K562 (cell line): ENCODE measurements at regions not wholly inside any gene's neighbourhood (a gene's known extent, or its start where the extent isn't known, plus 50 kb on each side); places are given as distances from the start of the nearest gene placed in this dataset.
A peak's percentile ranks its signal among the peaks of the same experiment; 100 is the strongest.

Experiments
- ATAC-seq: fragments of 200-7000 bp; cut with Tn5 transposase; 3 replicates; pipeline ENCODE4 v1.9.1; 2020; ENCODE audit warnings: moderate library complexity
- BruUV-seq: library from RNA; stranded (reverse); fragments of 400-500 nt; replicated peaks from 2 replicates; lab custom pipeline; 2021; lab: Mats Ljungman, UMichigan
- CTCF ChIA-PET: fragments of 300-600 bp; formaldehyde crosslinking; extraction: SDS; loops from one replicate; lab custom pipeline; 2021; ENCODE audit warnings: low intra/inter-chr PET ratio; lab: Yijun Ruan, JAX
- POLR2A ChIA-PET: fragments of 300-600, 350-650 bp; sonication (Branson Sonifier 250); formaldehyde crosslinking; extraction: SDS; loops from one replicate; lab custom pipeline; 2021; ENCODE audit warnings: antibody characterized with exemption, inconsistent platforms; lab: Yijun Ruan, JAX
- DNase-seq, 4 experiments: peaks; one replicate each; pipeline versions ENCODE4 v3.0.0 to v3.0.0-alpha.2; 2011 to 2018; ENCODE audit warnings: low spot score in 3 of 4, mixed read lengths in 3 of 4; ENCODE audit errors: extremely low read depth in 1 of 4
- FAIRE-seq: peaks from 2 replicates; lab custom pipeline; 2011; peaks lifted over from hg19 to GRCh38; lab: Jason Lieb, UNC
- H2AFZ ChIP-seq: 2 replicates; pipeline ENCODE4 v1.6.0; 2011; ENCODE audit warnings: low read depth, low read length, control low read depth, inconsistent platforms
- H3K27ac ChIP-seq: fragments of 200-600 bp; 3 replicates; pipeline ENCODE4 v1.8.0; 2011; ENCODE audit warnings: low read depth, mild to moderate bottlenecking, control low read depth, inconsistent platforms, low read length, moderate library complexity, mixed read lengths; ENCODE audit errors: extremely low read depth
- H3K27me3 ChIP-seq, 2 experiments: fragments of 300-600 bp in 1 of 2; 2 replicates in 1 of 2; 3 replicates in 1 of 2; pipeline versions ENCODE4 v1.6.0 to v1.8.0; 2011; ENCODE audit warnings: inconsistent platforms in 2 of 2, low read length in 2 of 2, mild to moderate bottlenecking in 1 of 2, mixed read lengths in 1 of 2, moderate library complexity in 1 of 2; ENCODE audit not compliant: control insufficient read depth in 2 of 2, insufficient read depth in 2 of 2
- H3K36me3 ChIP-seq: fragments of 300-600 bp; 3 replicates; pipeline ENCODE4 v1.8.0; 2011; ENCODE audit warnings: mild to moderate bottlenecking, low read length, inconsistent platforms; ENCODE audit not compliant: control insufficient read depth, insufficient read depth
- H3K4me1 ChIP-seq, 2 experiments: fragments of 200-600 bp in 1 of 2; replicated peaks in 1 of 2; 2 replicates in 1 of 2; 3 replicates in 1 of 2; pipeline versions ENCODE4 v1.5.1 to v1.8.0; 2011; ENCODE audit warnings: inconsistent platforms in 2 of 2, low read length in 2 of 2, mild to moderate bottlenecking in 1 of 2, mixed read lengths in 1 of 2, moderate library complexity in 1 of 2; ENCODE audit not compliant: control insufficient read depth in 2 of 2, insufficient read depth in 2 of 2
- H3K4me2 ChIP-seq: 2 replicates; pipeline ENCODE4 v1.6.1; 2011; ENCODE audit warnings: low read length, control low read depth, inconsistent platforms, mixed read lengths; ENCODE audit not compliant: insufficient read depth
- H3K4me3 ChIP-seq: fragments of 200-600 bp; sonication (generic), shearing (Covaris generic); 2 replicates; pipeline ENCODE4 v1.5.1; 2016; ENCODE audit warnings: control low read depth, inconsistent platforms
- H3K79me2 ChIP-seq: fragments of 200-600 bp; 3 replicates; pipeline ENCODE4 v1.8.0; 2011; ENCODE audit warnings: low read length, inconsistent platforms; ENCODE audit not compliant: control insufficient read depth, insufficient read depth
- H3K9ac ChIP-seq, 2 experiments: 2 replicates each; pipeline versions ENCODE4 v1.6.0 to v1.6.1; 2011; ENCODE audit warnings: low read depth in 2 of 2, low read length in 2 of 2, control low read depth in 1 of 2, inconsistent platforms in 1 of 2, mild to moderate bottlenecking in 1 of 2, mixed read lengths in 1 of 2; ENCODE audit not compliant: insufficient read depth in 1 of 2
- H3K9me1 ChIP-seq: one replicate; pipeline ENCODE4 v1.6.0; 2011; ENCODE audit warnings: inconsistent platforms, mild to moderate bottlenecking, low read length, moderate library complexity; ENCODE audit not compliant: control insufficient read depth, insufficient read depth
- H3K9me3 ChIP-seq: replicated peaks from 2 replicates; pipeline ENCODE4 v1.5.1; 2011; ENCODE audit warnings: low read depth, low read length, inconsistent platforms; ENCODE audit not compliant: control insufficient read depth, insufficient read depth
- H4K20me1 ChIP-seq: replicated peaks from 2 replicates; pipeline ENCODE4 v1.6.1; 2011; ENCODE audit warnings: low read length, inconsistent platforms, mixed read lengths; ENCODE audit not compliant: control insufficient read depth, insufficient read depth
- CBFA2T2 ChIP-seq: fragments of 450-650 bp; conservative IDR thresholded peaks from 2 replicates; pipeline ENCODE4 v1.6.1; 2017; ENCODE audit warnings: mild to moderate bottlenecking
- EHMT2 ChIP-seq: fragments of 450-650 bp; IDR thresholded peaks from 2 replicates; pipeline ENCODE4 v1.6.1; 2018; ENCODE audit warnings: antibody characterized with exemption
- MAFG ChIP-seq: fragments of 450-650 bp; conservative IDR thresholded peaks from 2 replicates; pipeline ENCODE4 v1.6.1; 2016; ENCODE audit warnings: missing genetic modification characterization, missing compliant biosample characterization
- NCOA6 ChIP-seq: fragments of 450-650 bp; IDR thresholded peaks from 2 replicates; pipeline ENCODE4 v1.6.1; 2017; ENCODE audit warnings: mild to moderate bottlenecking
- NEUROD1 ChIP-seq: fragments of 150-350 bp; IDR thresholded peaks from 2 replicates; pipeline ENCODE4 v1.6.1; 2014; ENCODE audit warnings: borderline replicate concordance, low read length, low read depth; ENCODE audit not compliant: partially characterized antibody
- SAFB2 ChIP-seq: fragments of 200-400 bp; formaldehyde crosslinking; IDR thresholded peaks from 2 replicates; pipeline ENCODE4 v1.6.1; 2018; ENCODE audit warnings: borderline replicate concordance, low read length, low read depth, moderate library complexity; ENCODE audit not compliant: severe bottlenecking
- SMARCA5 ChIP-seq: fragments of 450-650 bp; IDR thresholded peaks from 2 replicates; pipeline ENCODE4 v1.6.1; 2016
- XRCC4 ChIP-seq: IDR thresholded peaks from one replicate; pipeline ENCODE4 v1.6.1; 2011; ENCODE audit not compliant: insufficient read depth, insufficient read length; ENCODE audit errors: extremely low read depth
- WGBS: fragments of 100-300 bp; shearing (Covaris generic); methylation state at CpG from one replicate; pipeline ENCODE4 v1.1.6; 2016; ENCODE audit warnings: low coverage, mixed read lengths; ENCODE audit not compliant: insufficient coverage; ENCODE audit errors: missing lambda C conversion rate; 5-methylcytosine and 5-hydroxymethylcytosine counted together
- in situ Hi-C: fragments of 300-500 bp; cut with MboI; formaldehyde crosslinking; loops from 4 replicates; pipeline ENCODE4 v1.15.0; 2018; ENCODE audit warnings: inconsistent platforms, mixed read lengths
- intact Hi-C: fragments of 100-400 bp; cut with micrococcal nuclease; formaldehyde crosslinking; loops from 2 replicates; pipeline ENCODE4 v1.14.2; 2022
- TF ChIP-seq, protein P1 (sequence below): fragments of 450-650 bp; IDR thresholded peaks from 2 replicates; pipeline ENCODE4 v1.6.1; 2017; ENCODE audit warnings: antibody characterized with exemption, mild to moderate bottlenecking
- TF ChIP-seq, protein P2 (sequence below), 2 experiments: fragments of 450-650 bp; formaldehyde crosslinking in 1 of 2; IDR thresholded peaks; 2 replicates each; pipeline versions ENCODE4 v1.4.0 to v1.6.1; 2014 to 2020; ENCODE audit warnings: mild to moderate bottlenecking in 2 of 2, borderline replicate concordance in 1 of 2, low read depth in 1 of 2

DNA sequence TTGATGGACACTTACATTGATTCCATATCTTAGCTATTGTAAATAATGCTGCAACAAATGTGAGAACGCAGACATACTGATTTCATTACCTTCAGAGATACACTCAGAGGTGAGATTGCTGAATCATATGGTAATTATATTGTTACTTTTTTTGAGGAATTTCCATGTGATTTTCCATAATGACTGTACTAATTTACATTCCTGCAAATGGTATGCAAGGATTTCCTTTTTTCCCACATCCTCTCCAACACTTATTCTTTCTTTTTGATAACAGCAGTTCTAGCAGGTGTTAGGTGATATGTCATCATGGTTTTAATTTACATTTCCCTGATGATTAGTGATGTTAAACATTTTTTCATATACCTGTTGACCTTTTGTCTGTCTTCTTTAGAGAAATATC lies 207.7 kb downstream of the C11orf87 start (continued):
- TF ChIP-seq, protein P1, sequence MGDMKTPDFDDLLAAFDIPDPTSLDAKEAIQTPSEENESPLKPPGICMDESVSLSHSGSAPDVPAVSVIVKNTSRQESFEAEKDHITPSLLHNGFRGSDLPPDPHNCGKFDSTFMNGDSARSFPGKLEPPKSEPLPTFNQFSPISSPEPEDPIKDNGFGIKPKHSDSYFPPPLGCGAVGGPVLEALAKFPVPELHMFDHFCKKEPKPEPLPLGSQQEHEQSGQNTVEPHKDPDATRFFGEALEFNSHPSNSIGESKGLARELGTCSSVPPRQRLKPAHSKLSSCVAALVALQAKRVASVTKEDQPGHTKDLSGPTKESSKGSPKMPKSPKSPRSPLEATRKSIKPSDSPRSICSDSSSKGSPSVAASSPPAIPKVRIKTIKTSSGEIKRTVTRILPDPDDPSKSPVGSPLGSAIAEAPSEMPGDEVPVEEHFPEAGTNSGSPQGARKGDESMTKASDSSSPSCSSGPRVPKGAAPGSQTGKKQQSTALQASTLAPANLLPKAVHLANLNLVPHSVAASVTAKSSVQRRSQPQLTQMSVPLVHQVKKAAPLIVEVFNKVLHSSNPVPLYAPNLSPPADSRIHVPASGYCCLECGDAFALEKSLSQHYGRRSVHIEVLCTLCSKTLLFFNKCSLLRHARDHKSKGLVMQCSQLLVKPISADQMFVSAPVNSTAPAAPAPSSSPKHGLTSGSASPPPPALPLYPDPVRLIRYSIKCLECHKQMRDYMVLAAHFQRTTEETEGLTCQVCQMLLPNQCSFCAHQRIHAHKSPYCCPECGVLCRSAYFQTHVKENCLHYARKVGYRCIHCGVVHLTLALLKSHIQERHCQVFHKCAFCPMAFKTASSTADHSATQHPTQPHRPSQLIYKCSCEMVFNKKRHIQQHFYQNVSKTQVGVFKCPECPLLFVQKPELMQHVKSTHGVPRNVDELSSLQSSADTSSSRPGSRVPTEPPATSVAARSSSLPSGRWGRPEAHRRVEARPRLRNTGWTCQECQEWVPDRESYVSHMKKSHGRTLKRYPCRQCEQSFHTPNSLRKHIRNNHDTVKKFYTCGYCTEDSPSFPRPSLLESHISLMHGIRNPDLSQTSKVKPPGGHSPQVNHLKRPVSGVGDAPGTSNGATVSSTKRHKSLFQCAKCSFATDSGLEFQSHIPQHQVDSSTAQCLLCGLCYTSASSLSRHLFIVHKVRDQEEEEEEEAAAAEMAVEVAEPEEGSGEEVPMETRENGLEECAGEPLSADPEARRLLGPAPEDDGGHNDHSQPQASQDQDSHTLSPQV = no peak
- TF ChIP-seq NEUROD1 = no peak

DNA sequence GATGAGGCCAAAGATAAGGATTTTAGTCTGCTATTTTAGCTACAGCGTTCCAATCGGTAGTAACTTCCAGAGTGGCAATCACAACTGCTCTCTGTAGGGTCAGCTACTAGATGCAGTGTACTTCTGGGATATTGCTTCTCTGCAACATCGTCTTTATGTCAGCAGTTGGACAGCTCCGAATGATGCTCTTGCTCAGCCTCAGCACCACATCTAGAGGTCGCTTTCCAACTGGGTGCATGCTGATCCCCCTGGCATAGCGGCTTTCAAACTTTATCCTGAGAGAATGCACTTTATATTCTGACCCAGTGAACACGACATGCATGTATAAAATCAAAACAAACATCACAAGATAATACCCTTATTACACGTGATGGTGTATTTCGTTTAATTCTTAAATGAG lies 219.6 kb downstream of the C11orf87 start:
- BruUV-seq = no TSS peak
- FAIRE-seq = no peak
- H3K4me2 ChIP-seq = no peak overlapping the region
- TF ChIP-seq CBFA2T2 (no peak), SMARCA5 (no peak), XRCC4 (no peak), SAFB2 (no peak), NCOA6 (no peak), EHMT2 (peak; percentile 70; the same call in 1 of the 2 replicates), MAFG (tag) (no peak)
- TF ChIP-seq, protein P2, sequence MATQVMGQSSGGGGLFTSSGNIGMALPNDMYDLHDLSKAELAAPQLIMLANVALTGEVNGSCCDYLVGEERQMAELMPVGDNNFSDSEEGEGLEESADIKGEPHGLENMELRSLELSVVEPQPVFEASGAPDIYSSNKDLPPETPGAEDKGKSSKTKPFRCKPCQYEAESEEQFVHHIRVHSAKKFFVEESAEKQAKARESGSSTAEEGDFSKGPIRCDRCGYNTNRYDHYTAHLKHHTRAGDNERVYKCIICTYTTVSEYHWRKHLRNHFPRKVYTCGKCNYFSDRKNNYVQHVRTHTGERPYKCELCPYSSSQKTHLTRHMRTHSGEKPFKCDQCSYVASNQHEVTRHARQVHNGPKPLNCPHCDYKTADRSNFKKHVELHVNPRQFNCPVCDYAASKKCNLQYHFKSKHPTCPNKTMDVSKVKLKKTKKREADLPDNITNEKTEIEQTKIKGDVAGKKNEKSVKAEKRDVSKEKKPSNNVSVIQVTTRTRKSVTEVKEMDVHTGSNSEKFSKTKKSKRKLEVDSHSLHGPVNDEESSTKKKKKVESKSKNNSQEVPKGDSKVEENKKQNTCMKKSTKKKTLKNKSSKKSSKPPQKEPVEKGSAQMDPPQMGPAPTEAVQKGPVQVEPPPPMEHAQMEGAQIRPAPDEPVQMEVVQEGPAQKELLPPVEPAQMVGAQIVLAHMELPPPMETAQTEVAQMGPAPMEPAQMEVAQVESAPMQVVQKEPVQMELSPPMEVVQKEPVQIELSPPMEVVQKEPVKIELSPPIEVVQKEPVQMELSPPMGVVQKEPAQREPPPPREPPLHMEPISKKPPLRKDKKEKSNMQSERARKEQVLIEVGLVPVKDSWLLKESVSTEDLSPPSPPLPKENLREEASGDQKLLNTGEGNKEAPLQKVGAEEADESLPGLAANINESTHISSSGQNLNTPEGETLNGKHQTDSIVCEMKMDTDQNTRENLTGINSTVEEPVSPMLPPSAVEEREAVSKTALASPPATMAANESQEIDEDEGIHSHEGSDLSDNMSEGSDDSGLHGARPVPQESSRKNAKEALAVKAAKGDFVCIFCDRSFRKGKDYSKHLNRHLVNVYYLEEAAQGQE (IDR thresholded peaks at IDR 0.05; ENCODE audit: borderline replicate concordance) = peak; percentile 88
- TF ChIP-seq, protein P2 (CRISPR knock-in tag; IDR thresholded peaks at IDR 0.05; ENCODE audit: low read depth) = 0 out of 2 replicates have a peak, but pooled peaks have one; percentile 60

More for the DNA sequence above, 219.6 kb downstream of the C11orf87 start:
- Histone ChIP-seq H3K9me3 (no peaks in the 10 kb centered on the region; the same call in 1 of the 2 replicates), H2AFZ (no peak overlapping the region), H3K9me1 (no peaks in the 10 kb centered on the region), H4K20me1 (no peaks in the 10 kb centered on the region), H3K4me3 (no peak overlapping the region), H3K79me2 (no peaks in the 10 kb centered on the region), H3K4me1 (no peaks in the 10 kb centered on the region), H3K36me3 (no peaks in the 10 kb centered on the region), H3K27me3 (no peaks in the 10 kb centered on the region), H3K27ac (no peak overlapping the region), H3K9ac (no peak overlapping the region)
- DNase-seq (no peak), ATAC-seq (no peak)
- intact Hi-C loops (no loop called here), in situ Hi-C loops (no loop called here)
- CTCF ChIA-PET = no interaction called here
- POLR2A ChIA-PET = no interaction called here
- WGBS = 0% methylated on average over 9 of the region's 9 CpGs
